Activated B cell treated with CpG ODN at 0.5 μM for 24 hours (primary cell): ENCODE measurements at regions not wholly inside any gene's neighbourhood (a gene's known extent, or its start where the extent isn't known, plus 50 kb on each side); places are given as distances from the start of the nearest gene placed in this dataset.
"Not testable (repeated sequence)": the region's sequence is repeated elsewhere in the genome, so short reads cannot be mapped to it uniquely, and the experiment has no call there.

Experiments
- ATAC-seq: fragments of 200-7000 bp; cut with Tn5 transposase; one replicate; pipeline ENCODE4 v1.10.0; 2021; ENCODE audit warnings: low read depth, mild to moderate bottlenecking, moderate library complexity
- CTCF ChIA-PET: fragments of 350-600 bp; sonication (Branson Sonifier 250); formaldehyde crosslinking; loops from one replicate; lab custom pipeline; 2021; ENCODE audit warnings: antibody characterized with exemption; lab: Charles Lee
- POLR2A ChIA-PET: fragments of 350-600 bp; sonication (Branson Sonifier 250); formaldehyde crosslinking; loops from one replicate; lab custom pipeline; 2021; ENCODE audit warnings: antibody characterized with exemption; lab: Charles Lee
- DNase-seq: peaks from one replicate; pipeline ENCODE4 v3.0.0; 2022
- H3K27ac Mint-ChIP-seq: one replicate; pipeline ENCODE4 v1.8.0; 2020; ENCODE audit warnings: mixed read lengths
- H3K27me3 Mint-ChIP-seq: one replicate; pipeline ENCODE4 v1.8.0; 2021; ENCODE audit warnings: mixed read lengths
- H3K36me3 Mint-ChIP-seq: one replicate; pipeline ENCODE4 v1.8.0; 2021; ENCODE audit warnings: low read depth, mixed read lengths
- H3K4me1 Mint-ChIP-seq: one replicate; pipeline ENCODE4 v1.8.0; 2021; ENCODE audit warnings: mixed read lengths
- H3K4me3 Mint-ChIP-seq: one replicate; pipeline ENCODE4 v1.8.0; 2020; ENCODE audit warnings: mild to moderate bottlenecking, mixed read lengths
- H3K9me3 Mint-ChIP-seq: one replicate; pipeline ENCODE4 v1.8.0; 2020; ENCODE audit warnings: mixed read lengths
- CTCF ChIP-seq: fragments of 200-600 bp; IDR thresholded peaks from one replicate; pipeline ENCODE4 v1.8.0; 2022; ENCODE audit warnings: antibody characterized with exemption, mild to moderate bottlenecking
- intact Hi-C: fragments of 100-400 bp; cut with micrococcal nuclease; formaldehyde crosslinking; loops from one replicate; pipeline ENCODE4 v1.15.1; 2024

DNA sequence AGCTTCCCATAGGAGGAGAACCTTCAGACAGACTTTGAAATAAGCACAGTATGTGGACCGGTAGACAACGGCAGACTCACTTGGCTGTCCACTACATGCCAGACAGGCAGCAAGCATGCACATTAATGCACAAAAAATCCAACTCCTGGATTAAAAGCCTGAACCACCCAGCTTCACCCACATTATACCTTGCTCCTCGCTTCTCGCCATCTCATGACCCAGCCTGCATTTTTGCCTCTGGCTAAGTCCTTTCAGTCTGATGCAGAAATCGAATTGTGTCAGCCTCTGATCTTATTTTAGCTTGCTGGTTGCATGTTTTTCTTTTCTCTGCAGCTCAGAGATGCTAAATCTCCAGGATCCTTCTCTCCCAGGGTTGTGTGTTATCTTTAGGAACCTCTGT lies 358.7 kb downstream of the RFC3 start:
- no peak for DNase-seq
- ATAC-seq: no peak
- H3K4me3 Mint-ChIP-seq: no peak overlapping the region
- intact Hi-C loops: no loop called here
- H3K36me3 Mint-ChIP-seq: no peaks in the 10 kb centered on the region
- no peaks in the 10 kb centered on the region for H3K9me3 Mint-ChIP-seq
- ChIA-PET POLR2A (no interaction called here), CTCF (no interaction called here)
- no peak for TF ChIP-seq CTCF
- no peaks in the 10 kb centered on the region for H3K4me1 Mint-ChIP-seq
- H3K27me3 Mint-ChIP-seq: no peaks in the 10 kb centered on the region
- no peak overlapping the region for H3K27ac Mint-ChIP-seq

DNA sequence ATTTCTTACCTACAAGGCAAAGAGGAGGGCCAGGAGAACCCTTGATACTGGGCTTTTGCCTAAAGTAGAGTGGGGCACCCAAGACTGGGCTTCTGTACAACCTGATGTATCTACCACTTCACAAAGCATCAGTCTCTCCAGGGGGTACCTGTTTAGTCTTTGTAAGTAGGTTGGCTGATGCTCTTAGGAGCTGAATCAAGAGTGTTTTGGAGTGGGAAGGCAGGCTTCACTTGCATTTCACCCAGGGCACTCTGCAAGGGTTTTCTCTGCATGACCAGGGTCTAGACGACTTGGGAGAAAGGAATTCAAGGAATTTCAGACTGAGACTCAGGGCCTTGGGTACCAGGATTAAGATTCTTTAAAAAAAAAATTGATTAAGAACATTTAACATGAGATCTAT lies 361.5 kb downstream of the RFC3 start:
- Mint-ChIP-seq H3K9me3 (no peaks in the 10 kb centered on the region), H3K27ac (no peak overlapping the region), H3K36me3 (no peaks in the 10 kb centered on the region), H3K4me1 (no peaks in the 10 kb centered on the region), H3K4me3 (no peak overlapping the region), H3K27me3 (no peaks in the 10 kb centered on the region)
- no peak for TF ChIP-seq CTCF
- ChIA-PET POLR2A (no interaction called here), CTCF (no interaction called here)
- intact Hi-C loops: no loop called here
- no peak for DNase-seq
- no peak for ATAC-seq

DNA sequence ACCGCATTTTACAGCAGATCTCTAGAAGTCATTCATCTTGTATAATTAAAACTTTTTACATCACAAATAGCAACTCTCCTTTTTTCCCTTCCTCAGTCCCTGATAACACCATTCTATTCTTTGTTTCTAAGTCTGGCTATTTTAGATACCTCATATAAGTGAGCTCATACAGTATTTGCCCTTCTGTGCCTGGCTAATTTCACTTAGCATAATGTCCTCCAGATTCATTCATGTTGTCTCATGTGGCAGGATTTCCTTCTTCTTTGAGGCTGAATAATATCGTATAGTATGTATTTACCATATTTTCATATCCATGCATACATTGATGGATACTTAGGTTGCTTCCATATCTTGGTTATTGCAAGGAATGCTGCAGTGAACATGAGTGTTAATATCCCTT lies 362.0 kb downstream of the RFC3 start:
- ChIA-PET POLR2A (no interaction called here), CTCF (no interaction called here)
- Mint-ChIP-seq H3K27me3 (no peaks in the 10 kb centered on the region), H3K4me1 (no peaks in the 10 kb centered on the region), H3K27ac (no peak overlapping the region), H3K4me3 (no peak overlapping the region), H3K36me3 (no peaks in the 10 kb centered on the region), H3K9me3 (no peaks in the 10 kb centered on the region)
- ATAC-seq (no peak), DNase-seq (no peak)
- no peak for TF ChIP-seq CTCF
- intact Hi-C loops: no loop called here

DNA sequence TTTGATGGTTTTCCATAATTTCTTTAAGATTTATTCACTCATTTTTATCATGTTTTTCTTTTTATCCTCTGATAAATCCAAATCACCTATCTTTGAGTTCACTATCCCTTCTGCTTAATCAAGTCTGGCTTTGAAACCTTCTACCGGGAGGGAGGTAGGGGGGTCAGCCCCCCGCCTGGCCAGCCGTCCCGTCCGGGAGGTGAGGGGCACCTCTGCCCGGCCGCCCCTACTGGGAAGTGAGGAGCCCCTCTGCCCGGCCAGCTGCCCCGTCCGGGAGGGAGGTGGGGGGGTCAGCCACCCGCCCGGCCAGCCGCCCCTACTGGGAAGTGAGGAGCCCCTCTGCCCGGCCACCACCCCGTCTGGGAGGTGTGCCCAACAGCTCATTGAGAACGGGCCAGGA lies 363.3 kb downstream of the RFC3 start:
- H3K4me3 Mint-ChIP-seq, H3K9me3 Mint-ChIP-seq, POLR2A ChIA-PET, intact Hi-C loops, H3K4me1 Mint-ChIP-seq, H3K27ac Mint-ChIP-seq, ATAC-seq, CTCF ChIA-PET, H3K36me3 Mint-ChIP-seq, DNase-seq, H3K27me3 Mint-ChIP-seq: not testable (repeated sequence)

- no peaks in the 10 kb centered on the region for H3K27me3 Mint-ChIP-seq
- DNase-seq (no peak), ATAC-seq (no peak)
- CTCF ChIA-PET: no interaction called here
- POLR2A ChIA-PET: no interaction called here
- no peaks in the 10 kb centered on the region for H3K36me3 Mint-ChIP-seq
- H3K27ac Mint-ChIP-seq: no peak overlapping the region
- intact Hi-C loops: no loop called here
- H3K4me3 Mint-ChIP-seq: no peak overlapping the region
- no peak for TF ChIP-seq CTCF
- H3K9me3 Mint-ChIP-seq: peaks cover 10% of the 10 kb centered on the region
- no peaks in the 10 kb centered on the region for H3K4me1 Mint-ChIP-seq
Measured at GRCh38 chr13:34189946-34190345, 372.0 kb downstream of the RFC3 start.
